HEK293 (cell line): ENCODE measurements at regions not wholly inside any gene's neighbourhood (a gene's known extent, or its start where the extent isn't known, plus 50 kb on each side); places are given as distances from the start of the nearest gene placed in this dataset.

Source experiments
- CTCF ChIA-PET: fragments of 350-600 bp; formaldehyde crosslinking; extraction: SDS; loops from one replicate; lab custom pipeline; 2021; ENCODE audit warnings: antibody characterized with exemption; lab: Yijun Ruan, JAX
- POLR2A ChIA-PET: fragments of 300-600 bp; formaldehyde crosslinking; extraction: SDS; loops from one replicate; lab custom pipeline; 2020; ENCODE audit warnings: antibody characterized with exemption, inconsistent platforms; lab: Yijun Ruan, JAX
- H3K27ac ChIP-seq: fragments of 200-500 bp; sonication (Bioruptor generic); 2 replicates; pipeline ENCODE4 v1.5.1; 2014; ENCODE audit warnings: low read depth, low read length, control low read depth, inconsistent platforms; ENCODE audit errors: extremely low read depth
- H3K36me3 ChIP-seq, 2 experiments: fragments of 200-500 bp in 1 of 2; sonication (Bioruptor generic) in 1 of 2; 1 replicate in 1 of 2; 2 replicates in 1 of 2; pipeline ENCODE4 v1.5.1; 2014 to 2017; ENCODE audit warnings: inconsistent platforms in 2 of 2, low read length in 2 of 2; ENCODE audit not compliant: control insufficient read depth in 2 of 2, insufficient read depth in 1 of 2
- H3K4me1 ChIP-seq: fragments of 200-500 bp; sonication (Bioruptor generic); 2 replicates; pipeline ENCODE4 v1.5.1; 2014; ENCODE audit warnings: mild to moderate bottlenecking, low read length, inconsistent platforms; ENCODE audit not compliant: control insufficient read depth, insufficient read depth
- H3K4me3 ChIP-seq: 2 replicates; pipeline ENCODE4 v1.5.1; 2011; ENCODE audit warnings: low read depth, mild to moderate bottlenecking, control low read depth, low read length, moderate library complexity
- H3K9me3 ChIP-seq: fragments of 200-500 bp; sonication (Bioruptor generic); 2 replicates; pipeline ENCODE4 v1.5.1; 2014; ENCODE audit warnings: low read depth, low read length, inconsistent platforms; ENCODE audit not compliant: control insufficient read depth, insufficient read depth
- BCL11B ChIP-seq: fragments of 450-650 bp; formaldehyde crosslinking; IDR thresholded peaks from 2 replicates; pipeline ENCODE4 v1.5.1; 2016; ENCODE audit warnings: low read depth, missing biosample characterization, missing genetic modification characterization
- CTCF ChIP-seq: fragments of 450-650 bp; formaldehyde crosslinking; IDR thresholded peaks from 2 replicates; pipeline ENCODE4 v1.5.1; 2016; ENCODE audit warnings: missing biosample characterization, missing genetic modification characterization
- FEZF1 ChIP-seq: fragments of 450-650 bp; formaldehyde crosslinking; IDR thresholded peaks from 2 replicates; pipeline ENCODE4 v1.5.1; 2016; ENCODE audit warnings: missing biosample characterization, missing genetic modification characterization
- HIC1 ChIP-seq: fragments of 450-650 bp; formaldehyde crosslinking; IDR thresholded peaks from 2 replicates; pipeline ENCODE4 v1.5.1; 2016; ENCODE audit warnings: missing biosample characterization, missing genetic modification characterization
- HOXD13 ChIP-seq: sonication (generic); formaldehyde crosslinking; IDR thresholded peaks from 2 replicates; pipeline ENCODE4 v1.8.0; 2022; ENCODE audit warnings: missing genetic modification reagents, borderline replicate concordance
- KLF9 ChIP-seq: fragments of 450-650 bp; formaldehyde crosslinking; IDR thresholded peaks from 2 replicates; pipeline ENCODE4 v1.5.1; 2016; ENCODE audit warnings: missing biosample characterization, missing genetic modification characterization, low read depth
- PATZ1 ChIP-seq: fragments of 450-650 bp; formaldehyde crosslinking; IDR thresholded peaks from 2 replicates; pipeline ENCODE4 v1.5.1; 2016; ENCODE audit warnings: missing biosample characterization, missing genetic modification characterization
- PBX3 ChIP-seq: sonication (generic); formaldehyde crosslinking; IDR thresholded peaks from 2 replicates; pipeline ENCODE4 v1.8.1; 2022; ENCODE audit warnings: mild to moderate bottlenecking, moderate library complexity, missing genetic modification reagents
- PRDM6 ChIP-seq: fragments of 450-650 bp; formaldehyde crosslinking; IDR thresholded peaks from 2 replicates; pipeline ENCODE4 v1.5.1; 2017; ENCODE audit warnings: missing biosample characterization, missing genetic modification characterization
- SP3 ChIP-seq: fragments of 450-650 bp; formaldehyde crosslinking; IDR thresholded peaks from 2 replicates; pipeline ENCODE4 v1.5.1; 2016; ENCODE audit warnings: missing biosample characterization, missing genetic modification characterization
- TCF7L2 ChIP-seq: IDR thresholded peaks from 2 replicates; pipeline ENCODE4 v1.6.1; 2011; ENCODE audit warnings: low read depth, mild to moderate bottlenecking, inconsistent platforms, low read length, moderate library complexity, borderline replicate concordance
- YY2 ChIP-seq: fragments of 450-650 bp; formaldehyde crosslinking; IDR thresholded peaks from 2 replicates; pipeline ENCODE4 v1.5.1; 2016; ENCODE audit warnings: missing biosample characterization, missing genetic modification characterization
- ZBTB20 ChIP-seq: fragments of 450-650 bp; formaldehyde crosslinking; IDR thresholded peaks from 2 replicates; pipeline ENCODE4 v1.5.1; 2016; ENCODE audit warnings: missing biosample characterization, missing genetic modification characterization
- ZBTB44 ChIP-seq: fragments of 450-650 bp; IDR thresholded peaks from 2 replicates; pipeline ENCODE4 v1.5.1; 2018; ENCODE audit warnings: missing biosample characterization, mild to moderate bottlenecking, missing genetic modification characterization
- ZBTB7A ChIP-seq: fragments of 450-650 bp; formaldehyde crosslinking; IDR thresholded peaks from 2 replicates; pipeline ENCODE4 v1.5.1; 2016; ENCODE audit warnings: low read depth, missing biosample characterization, missing genetic modification characterization
- ZNF184 ChIP-seq: fragments of 450-650 bp; IDR thresholded peaks from 2 replicates; pipeline ENCODE4 v1.5.1; 2018; ENCODE audit warnings: missing biosample characterization, mild to moderate bottlenecking, missing genetic modification characterization
- ZNF311 ChIP-seq: fragments of 450-650 bp; formaldehyde crosslinking; IDR thresholded peaks from 2 replicates; pipeline ENCODE4 v1.5.1; 2017; ENCODE audit warnings: missing biosample characterization, missing genetic modification characterization, borderline replicate concordance
- ZNF324 ChIP-seq: fragments of 450-650 bp; formaldehyde crosslinking; IDR thresholded peaks from 2 replicates; pipeline ENCODE4 v1.5.1; 2016; ENCODE audit warnings: missing biosample characterization, missing genetic modification characterization
- ZNF510 ChIP-seq: fragments of 450-650 bp; formaldehyde crosslinking; IDR thresholded peaks from 2 replicates; pipeline ENCODE4 v1.5.1; 2018; ENCODE audit warnings: mild to moderate bottlenecking, missing genetic modification characterization, missing biosample characterization; ENCODE audit not compliant: insufficient replicate concordance
- ZNF558 ChIP-seq: fragments of 450-650 bp; formaldehyde crosslinking; IDR thresholded peaks from 2 replicates; pipeline ENCODE4 v1.5.1; 2016; ENCODE audit warnings: missing biosample characterization, missing genetic modification characterization
- ZNF561 ChIP-seq: fragments of 450-650 bp; IDR thresholded peaks from 2 replicates; pipeline ENCODE4 v1.5.1; 2018; ENCODE audit warnings: missing biosample characterization, missing genetic modification characterization, borderline replicate concordance
- ZNF830 ChIP-seq: fragments of 450-650 bp; IDR thresholded peaks from 2 replicates; pipeline ENCODE4 v1.5.0; 2018; ENCODE audit warnings: missing biosample characterization, missing genetic modification characterization, low read depth, mild to moderate bottlenecking, moderate library complexity
- ZSCAN30 ChIP-seq: fragments of 450-650 bp; IDR thresholded peaks from 2 replicates; pipeline ENCODE4 v1.5.1; 2018; ENCODE audit warnings: missing biosample characterization, mild to moderate bottlenecking, missing genetic modification characterization, moderate library complexity

GRCh38 chr14:22464422-22465142 lies 124.4 kb downstream of the DAD1 start:
- POLR2A ChIA-PET: no interaction called here
- no peaks in the 10 kb centered on the region for H3K36me3 ChIP-seq
- H3K9me3 ChIP-seq: no peaks in the 10 kb centered on the region
- no peak overlapping the region for H3K4me3 ChIP-seq
- no peak for TF ChIP-seq ZNF558 (tag by site-specific recombination)
- TF ChIP-seq KLF9 (tag by site-specific recombination): no peak
- no peak for TF ChIP-seq ZNF324 (tag by site-specific recombination)
- no peak for TF ChIP-seq ZNF311
- TF ChIP-seq ZNF561: no peak
- no peak for TF ChIP-seq PBX3 (CRISPR knock-in tag)
- no peak for TF ChIP-seq ZNF830
- no peak for TF ChIP-seq YY2 (tag by site-specific recombination)
- no peak for TF ChIP-seq FEZF1 (tag by site-specific recombination)
- TF ChIP-seq PRDM6 (tag by site-specific recombination): no peak
- no peak for TF ChIP-seq TCF7L2
- TF ChIP-seq ZBTB20 (tag by site-specific recombination): no peak
- 0 out of 2 replicates have a peak, but pooled peaks cover 2% of the 10 kb centered on the region for H3K4me1 ChIP-seq
- no peak overlapping the region for H3K27ac ChIP-seq
- CTCF ChIA-PET: interaction anchor here (0.5 to 1.5 kb wide), 4 partner anchors 10 to 184 kb away, joined by 3 to 4 read pairs (median 4); no protein-coding TSS in a partner anchor

- H3K4me1 ChIP-seq: 0 out of 2 replicates have a peak, but pooled peaks cover 2% of the 10 kb centered on the region
- no peak overlapping the region for H3K27ac ChIP-seq
- no peaks in the 10 kb centered on the region for H3K9me3 ChIP-seq
- no peaks in the 10 kb centered on the region for H3K36me3 ChIP-seq
- POLR2A ChIA-PET: no interaction called here
- no peak overlapping the region for H3K4me3 ChIP-seq
- CTCF ChIA-PET: interaction anchor here (0.7 kb wide), 1 partner anchor 14 kb away, joined by 3 read pairs; no protein-coding TSS in a partner anchor
- no peak for TF ChIP-seq PATZ1 (tag by site-specific recombination)
- TF ChIP-seq BCL11B (tag by site-specific recombination): no peak
- TF ChIP-seq ZNF510 (tag by site-specific recombination): no peak
- no peak for TF ChIP-seq ZNF184 (tag by site-specific recombination)
- no peak for TF ChIP-seq HIC1
- TF ChIP-seq SP3 (tag by site-specific recombination): no peak
- TF ChIP-seq ZBTB44: no peak
- no peak for TF ChIP-seq CTCF (tag by site-specific recombination)
- TF ChIP-seq ZBTB7A (tag by site-specific recombination): no peak
- no peak for TF ChIP-seq HOXD13
- no peak for TF ChIP-seq ZSCAN30 (tag by site-specific recombination)
Measured at GRCh38 chr14:22463763-22464173, 125.3 kb downstream of the DAD1 start.
